Epithelial cell of esophagus (primary cell): ENCODE measurements at regions not wholly inside any gene's neighbourhood (a gene's known extent, or its start where the extent isn't known, plus 50 kb on each side); places are given as distances from the start of the nearest gene placed in this dataset.

Source experiments
- DNase-seq: peaks from one replicate; pipeline ENCODE4 v3.0.0; 2010; ENCODE audit warnings: low read depth
- H3K4me3 ChIP-seq: 2 replicates; pipeline ENCODE4 v1.5.1; 2011; ENCODE audit warnings: mild to moderate bottlenecking, low read length, control low read depth
- TF ChIP-seq, protein P1 (sequence below): IDR thresholded peaks from 2 replicates; pipeline ENCODE4 v1.5.1; 2011; ENCODE audit warnings: low read depth, mild to moderate bottlenecking, low read length, control low read depth, inconsistent platforms; ENCODE audit not compliant: insufficient read depth; ENCODE audit errors: missing control alignments

DNA sequence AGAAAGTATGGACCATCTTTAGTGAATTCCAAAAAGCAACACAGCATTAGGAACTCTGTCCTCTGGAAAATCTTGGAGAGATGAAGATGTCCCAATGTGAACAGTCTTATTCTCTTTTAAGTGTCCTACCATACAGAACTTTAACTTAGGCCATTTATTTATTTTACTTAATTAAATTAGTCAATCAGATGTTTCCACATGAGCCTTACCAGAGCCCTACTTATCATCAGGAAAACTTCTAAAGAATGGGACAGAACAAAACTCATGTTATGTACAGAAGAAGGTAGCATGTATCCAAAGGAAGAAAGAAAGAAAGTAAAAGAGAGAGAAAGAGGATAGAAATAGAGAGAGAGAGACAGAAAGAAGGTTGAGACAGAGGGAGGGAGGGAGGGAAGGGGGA is 276.4 kb downstream of the ETV1 start:
- no peak for DNase-seq
- TF ChIP-seq, protein P1, sequence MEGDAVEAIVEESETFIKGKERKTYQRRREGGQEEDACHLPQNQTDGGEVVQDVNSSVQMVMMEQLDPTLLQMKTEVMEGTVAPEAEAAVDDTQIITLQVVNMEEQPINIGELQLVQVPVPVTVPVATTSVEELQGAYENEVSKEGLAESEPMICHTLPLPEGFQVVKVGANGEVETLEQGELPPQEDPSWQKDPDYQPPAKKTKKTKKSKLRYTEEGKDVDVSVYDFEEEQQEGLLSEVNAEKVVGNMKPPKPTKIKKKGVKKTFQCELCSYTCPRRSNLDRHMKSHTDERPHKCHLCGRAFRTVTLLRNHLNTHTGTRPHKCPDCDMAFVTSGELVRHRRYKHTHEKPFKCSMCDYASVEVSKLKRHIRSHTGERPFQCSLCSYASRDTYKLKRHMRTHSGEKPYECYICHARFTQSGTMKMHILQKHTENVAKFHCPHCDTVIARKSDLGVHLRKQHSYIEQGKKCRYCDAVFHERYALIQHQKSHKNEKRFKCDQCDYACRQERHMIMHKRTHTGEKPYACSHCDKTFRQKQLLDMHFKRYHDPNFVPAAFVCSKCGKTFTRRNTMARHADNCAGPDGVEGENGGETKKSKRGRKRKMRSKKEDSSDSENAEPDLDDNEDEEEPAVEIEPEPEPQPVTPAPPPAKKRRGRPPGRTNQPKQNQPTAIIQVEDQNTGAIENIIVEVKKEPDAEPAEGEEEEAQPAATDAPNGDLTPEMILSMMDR: no peak
- H3K4me3 ChIP-seq: no peak overlapping the region

DNA sequence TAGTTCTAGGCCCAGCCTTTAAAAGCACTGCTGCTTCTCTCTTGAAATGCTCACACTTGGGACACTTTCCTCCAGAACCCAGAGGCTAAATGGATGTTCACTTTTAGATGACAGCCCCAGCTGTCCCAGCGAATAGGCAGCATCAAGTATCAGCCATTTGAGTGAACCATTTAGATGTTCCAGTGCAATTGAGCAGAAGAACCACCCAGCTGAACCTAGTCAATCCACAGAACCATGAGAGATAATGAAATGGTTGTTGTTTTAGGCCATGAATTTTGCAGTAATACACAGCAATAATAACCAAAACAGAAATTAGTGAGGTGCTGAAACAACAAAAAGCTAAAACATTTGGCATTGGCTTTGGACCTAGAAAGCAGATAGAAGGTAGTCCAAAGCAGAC is 273.9 kb downstream of the ETV1 start:
- H3K4me3 ChIP-seq: no peak overlapping the region
- DNase-seq: no peak
- TF ChIP-seq, protein P1: no peak

DNA sequence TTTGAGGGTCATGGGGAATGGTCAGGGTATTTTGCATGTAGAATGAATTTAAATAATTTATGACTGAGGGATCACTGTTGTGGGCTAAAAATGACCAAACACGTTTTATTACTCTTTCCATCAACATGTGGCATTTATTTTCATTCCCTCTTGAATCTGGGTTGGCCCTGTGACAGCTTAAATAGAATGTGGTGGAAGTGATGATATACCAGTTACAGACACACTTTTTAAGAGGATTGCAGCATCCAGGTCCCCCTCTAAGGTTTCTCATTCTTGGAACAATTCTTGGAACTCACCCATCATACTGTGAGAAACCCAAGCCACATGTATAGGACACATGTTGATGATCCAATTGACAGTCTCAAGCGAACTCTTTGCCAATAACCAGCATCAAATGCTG is 272.4 kb downstream of the ETV1 start:
- H3K4me3 ChIP-seq: no peak overlapping the region
- DNase-seq: no peak
- TF ChIP-seq, protein P1: no peak

DNA sequence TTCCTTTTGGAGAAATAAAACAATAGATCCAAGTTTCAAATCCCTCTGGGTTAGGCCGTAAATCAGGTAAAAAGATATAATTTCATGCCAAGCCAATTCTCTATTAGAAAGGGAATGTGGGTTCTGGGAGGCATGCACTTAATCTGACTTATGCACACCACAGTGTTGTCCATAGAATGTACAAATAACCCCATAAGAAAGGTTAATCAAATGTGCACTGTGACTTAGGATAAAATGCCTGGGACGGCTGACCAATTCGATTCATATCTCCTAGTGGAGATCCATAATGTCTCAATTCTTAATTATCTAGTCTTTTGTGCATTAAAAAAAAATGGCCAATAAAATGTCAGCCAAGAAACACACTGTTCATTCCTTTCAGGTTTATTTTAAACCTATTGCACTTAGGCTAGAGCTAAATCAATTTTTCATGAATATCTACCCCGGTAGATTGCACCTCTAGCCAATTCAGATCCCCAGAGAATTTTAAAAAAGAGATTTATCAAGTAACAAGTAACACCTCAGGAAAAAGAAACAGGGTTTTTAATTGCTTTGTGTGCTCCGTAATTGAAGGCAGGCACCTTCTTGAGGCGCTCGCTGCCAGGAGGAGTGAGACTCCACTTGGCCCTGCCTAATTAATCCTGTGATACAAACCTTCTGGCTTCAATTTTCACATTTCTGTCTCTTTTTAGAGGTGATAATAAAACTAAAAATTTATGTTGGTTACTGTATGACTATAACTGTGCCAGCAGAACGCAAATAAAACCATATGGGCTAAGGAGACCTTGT is 265.1 kb downstream of the ETV1 start:
- DNase-seq: no peak
- TF ChIP-seq, protein P1: no peak
- H3K4me3 ChIP-seq: no peak overlapping the region

DNA sequence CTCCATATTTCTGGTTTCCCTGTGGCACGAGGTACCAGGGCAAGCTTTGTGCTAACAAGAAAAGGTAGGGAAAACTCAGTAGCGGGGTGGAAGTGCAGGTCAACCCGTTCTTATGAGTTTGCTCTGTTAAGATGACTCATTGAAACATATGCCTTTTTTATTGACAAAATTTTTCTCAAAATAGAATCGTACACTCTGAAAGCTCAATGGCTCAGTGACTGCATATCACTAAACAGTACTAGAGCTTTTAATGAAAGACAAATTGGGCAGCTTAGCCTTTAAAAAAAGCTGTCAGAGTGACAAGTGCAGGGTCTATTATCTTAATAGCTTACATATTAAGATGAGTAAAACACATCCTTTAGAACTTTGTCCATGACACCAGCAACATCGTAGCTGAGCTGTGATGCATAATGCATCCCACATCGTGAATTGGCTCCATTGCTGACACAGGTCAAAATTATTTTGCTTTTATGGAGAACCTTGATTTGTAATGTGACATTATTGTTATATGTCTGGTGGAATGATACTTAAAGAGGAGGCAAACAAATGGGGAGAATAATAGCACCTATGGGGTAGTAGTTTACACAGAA is 264.4 kb downstream of the ETV1 start:
- no peak for DNase-seq
- TF ChIP-seq, protein P1: no peak

DNA sequence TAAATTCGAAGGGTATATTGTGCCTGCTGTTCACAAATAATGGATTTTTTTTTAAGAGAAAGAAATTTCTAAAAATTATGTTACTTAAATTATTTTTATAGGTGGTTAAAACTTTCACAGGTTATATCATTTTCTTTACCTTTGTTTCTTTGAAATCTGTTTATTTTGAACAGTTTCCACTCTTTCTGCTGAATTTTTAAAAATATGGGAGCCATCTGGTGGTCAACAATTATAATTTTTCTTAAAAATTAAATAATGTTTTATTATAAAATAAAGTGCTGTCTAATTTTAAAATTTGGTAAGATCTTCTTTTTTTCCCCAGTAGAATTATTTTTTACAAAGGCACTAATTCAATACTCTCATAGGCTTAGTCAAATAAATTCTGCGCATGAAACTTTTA is 263.9 kb downstream of the ETV1 start:
- TF ChIP-seq, protein P1: no peak
- no peak overlapping the region for H3K4me3 ChIP-seq
- no peak for DNase-seq

More for the DNA sequence above, 264.4 kb downstream of the ETV1 start:
- no peak overlapping the region for H3K4me3 ChIP-seq
